ENCODE measurements at regions not wholly inside any gene's neighbourhood (a gene's known extent, or its start where the extent isn't known, plus 50 kb on each side); places are given as distances from the start of the nearest gene placed in this dataset.

DNA sequence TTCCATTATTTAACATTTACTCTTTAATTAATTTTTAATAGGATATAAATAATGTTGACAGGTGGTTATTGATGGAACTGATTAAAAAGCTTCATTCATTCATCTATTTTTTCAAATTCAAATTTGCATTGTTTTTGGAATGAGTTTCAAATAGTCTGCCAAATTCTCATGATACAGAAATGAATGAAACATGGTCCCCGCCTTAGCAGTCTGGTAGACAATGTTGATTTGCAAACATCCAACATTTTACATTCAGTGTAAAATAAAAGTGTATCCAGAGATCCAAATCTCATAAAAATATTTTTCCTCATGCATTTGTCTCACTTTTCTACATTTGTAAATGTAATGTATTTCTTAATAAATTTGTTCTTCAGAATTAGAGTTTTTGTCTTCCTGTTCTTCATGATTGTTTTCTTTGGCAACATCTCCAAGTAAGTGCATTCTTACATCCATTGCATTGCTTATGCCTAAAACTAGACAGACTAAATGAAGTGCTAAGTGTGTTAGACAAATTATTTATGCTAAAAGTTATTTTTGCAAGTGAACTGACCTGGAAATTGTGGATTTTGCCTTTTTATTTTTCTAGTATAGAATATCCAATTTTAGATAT, 142.3 kb downstream of the PCDH18 start:
- no peak for DNase-seq (ENCODE audit: low read depth, low spot score)
- H3K27me3 ChIP-seq (ENCODE audit: insufficient read depth, low read length) = no peaks in the 10 kb centered on the region
- H3K4me2 ChIP-seq (ENCODE audit: low read length) = no peak overlapping the region
- no peak overlapping the region for H3K27ac ChIP-seq (ENCODE audit: low read depth, low read length)
- no peaks in the 10 kb centered on the region for H3K9me2 ChIP-seq (ENCODE audit: insufficient read depth)
- intact Hi-C loops (cut with micrococcal nuclease) = no loop called here
- no peaks in the 10 kb centered on the region for H3K79me2 ChIP-seq (ENCODE audit: insufficient read depth, low read length)
- no peaks in the 10 kb centered on the region for H3K9me3 ChIP-seq (ENCODE audit: control insufficient read depth in 1 of 2, insufficient read depth in 1 of 2, low read depth in 1 of 2, low read length in 2 of 2)
- ChIA-PET POLR2A (no interaction called here), CTCF (no interaction called here), RAD21 (ENCODE audit: low non-redundant PET in 1 of 2, low total read pairs in 2 of 2, uncharacterized antibody in 2 of 2, unreplicated experiment in 2 of 2) (no interaction called here)
- TF ChIP-seq, protein P1, sequence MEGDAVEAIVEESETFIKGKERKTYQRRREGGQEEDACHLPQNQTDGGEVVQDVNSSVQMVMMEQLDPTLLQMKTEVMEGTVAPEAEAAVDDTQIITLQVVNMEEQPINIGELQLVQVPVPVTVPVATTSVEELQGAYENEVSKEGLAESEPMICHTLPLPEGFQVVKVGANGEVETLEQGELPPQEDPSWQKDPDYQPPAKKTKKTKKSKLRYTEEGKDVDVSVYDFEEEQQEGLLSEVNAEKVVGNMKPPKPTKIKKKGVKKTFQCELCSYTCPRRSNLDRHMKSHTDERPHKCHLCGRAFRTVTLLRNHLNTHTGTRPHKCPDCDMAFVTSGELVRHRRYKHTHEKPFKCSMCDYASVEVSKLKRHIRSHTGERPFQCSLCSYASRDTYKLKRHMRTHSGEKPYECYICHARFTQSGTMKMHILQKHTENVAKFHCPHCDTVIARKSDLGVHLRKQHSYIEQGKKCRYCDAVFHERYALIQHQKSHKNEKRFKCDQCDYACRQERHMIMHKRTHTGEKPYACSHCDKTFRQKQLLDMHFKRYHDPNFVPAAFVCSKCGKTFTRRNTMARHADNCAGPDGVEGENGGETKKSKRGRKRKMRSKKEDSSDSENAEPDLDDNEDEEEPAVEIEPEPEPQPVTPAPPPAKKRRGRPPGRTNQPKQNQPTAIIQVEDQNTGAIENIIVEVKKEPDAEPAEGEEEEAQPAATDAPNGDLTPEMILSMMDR (IDR thresholded peaks at IDR 0.05 in 2 of 3, conservative IDR thresholded peaks at IDR 0.05 in 1 of 3; ENCODE audit: borderline replicate concordance in 1 of 3, insufficient read depth in 1 of 3, low read depth in 2 of 3, low read length in 2 of 3) = no peak
- TF ChIP-seq ZNF274 (IDR thresholded peaks at IDR 0.05; ENCODE audit: low read depth, low read length) = no peak
- no peak for TF ChIP-seq FOSL1 (IDR thresholded peaks at IDR 0.05; ENCODE audit: low read depth)
- TF ChIP-seq ELF1 (IDR thresholded peaks at IDR 0.05; ENCODE audit: borderline replicate concordance, low read depth) = no peak
- no peak for TF ChIP-seq RAD21 (IDR thresholded peaks at IDR 0.05; ENCODE audit: low read depth)
- no peak for TF ChIP-seq ZFX (IDR thresholded peaks at IDR 0.05)
- no peak for TF ChIP-seq SP1 (IDR thresholded peaks at IDR 0.05; ENCODE audit: low read depth)
- TF ChIP-seq, protein P2, sequence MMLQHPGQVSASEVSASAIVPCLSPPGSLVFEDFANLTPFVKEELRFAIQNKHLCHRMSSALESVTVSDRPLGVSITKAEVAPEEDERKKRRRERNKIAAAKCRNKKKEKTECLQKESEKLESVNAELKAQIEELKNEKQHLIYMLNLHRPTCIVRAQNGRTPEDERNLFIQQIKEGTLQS (IDR thresholded peaks at IDR 0.05) = no peak
- no peak for TF ChIP-seq POLR2A (IDR thresholded peaks at IDR 0.05; ENCODE audit: borderline replicate concordance, extremely low read depth, insufficient read depth, insufficient read length)
- no peak for TF ChIP-seq TCF7L2 (IDR thresholded peaks at IDR 0.05; ENCODE audit: borderline replicate concordance, extremely low read depth, insufficient read depth, insufficient read length)
- TF ChIP-seq, protein P3, sequence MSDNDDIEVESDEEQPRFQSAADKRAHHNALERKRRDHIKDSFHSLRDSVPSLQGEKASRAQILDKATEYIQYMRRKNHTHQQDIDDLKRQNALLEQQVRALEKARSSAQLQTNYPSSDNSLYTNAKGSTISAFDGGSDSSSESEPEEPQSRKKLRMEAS (IDR thresholded peaks at IDR 0.05) = no peak
- no peak for TF ChIP-seq CEBPB (IDR thresholded peaks at IDR 0.05; ENCODE audit: low read depth)
- TF ChIP-seq EZH2 (IDR thresholded peaks at IDR 0.05) = no peak
- no peaks in the 10 kb centered on the region for H3K36me3 ChIP-seq (ENCODE audit: control insufficient read depth in 1 of 2, insufficient read depth in 2 of 2, low read length in 2 of 2)
- H2AFZ ChIP-seq (ENCODE audit: low read depth, low read length, poor library complexity, severe bottlenecking) = no peak overlapping the region
- H4K20me1 ChIP-seq (ENCODE audit: insufficient read depth) = no peaks in the 10 kb centered on the region
- no peaks in the 10 kb centered on the region for H3K4me1 ChIP-seq (ENCODE audit: control insufficient read depth in 1 of 2, insufficient read depth in 2 of 2, low read length in 2 of 2)
- no TSS peak for BruUV-seq (replicated peaks)
- no peak for ATAC-seq
- no peak overlapping the region for H3K9ac ChIP-seq (ENCODE audit: low read length)
- H3K4me3 ChIP-seq (replicated peaks in 1 of 2; ENCODE audit: low read depth in 1 of 2, low read length in 2 of 2) = no peak overlapping the region

Measured in HCT116 (cell line).